HEK293 (cell line): ENCODE measurements at regions not wholly inside any gene's neighbourhood (a gene's known extent, or its start where the extent isn't known, plus 50 kb on each side); places are given as distances from the start of the nearest gene placed in this dataset.

Experiments used
- ATF2 ChIP-seq: fragments of 450-650 bp; formaldehyde crosslinking; IDR thresholded peaks from 2 replicates; pipeline ENCODE4 v1.5.1; 2016; ENCODE audit warnings: missing biosample characterization, missing genetic modification characterization, low read depth
- CTCF ChIP-seq: fragments of 450-650 bp; formaldehyde crosslinking; IDR thresholded peaks from 2 replicates; pipeline ENCODE4 v1.5.1; 2016; ENCODE audit warnings: missing biosample characterization, missing genetic modification characterization
- ZSCAN23 ChIP-seq: fragments of 450-650 bp; formaldehyde crosslinking; IDR thresholded peaks from 2 replicates; pipeline ENCODE4 v1.5.1; 2016; ENCODE audit warnings: missing biosample characterization, missing genetic modification characterization

GRCh38 chr3:107925851-107926250 is 165.0 kb downstream of the CD47 start:
- no peak for TF ChIP-seq ATF2 (tag by site-specific recombination)
- TF ChIP-seq ZSCAN23: no peak
- TF ChIP-seq CTCF (tag by site-specific recombination): no peak
